IMR-90 (cell line): ENCODE measurements at regions not wholly inside any gene's neighbourhood (a gene's known extent, or its start where the extent isn't known, plus 50 kb on each side); places are given as distances from the start of the nearest gene placed in this dataset.

Source experiments
- ATAC-seq: fragments of 200-7000 bp; cut with Tn5 transposase; 2 replicates; pipeline ENCODE4 v1.9.1; 2020; ENCODE audit warnings: low read depth, mild to moderate bottlenecking, moderate library complexity
- BruUV-seq: library from RNA; stranded (reverse); fragments of 400-500 nt; replicated peaks from 2 replicates; lab custom pipeline; 2021; lab: Mats Ljungman, UMichigan
- CTCF ChIA-PET: fragments of 300-600 bp; formaldehyde crosslinking; extraction: SDS; loops from one replicate; lab custom pipeline; 2021; ENCODE audit warnings: antibody characterized with exemption; lab: Yijun Ruan, JAX
- POLR2A ChIA-PET: fragments of 300-600 bp; sonication (Branson Sonifier 250); formaldehyde crosslinking; loops from one replicate; lab custom pipeline; 2022; ENCODE audit warnings: antibody characterized with exemption; ENCODE audit not compliant: unreplicated experiment; lab: Charles Lee
- DNase-seq: peaks from one replicate; pipeline ENCODE4 v3.0.0; 2013
- H2AFZ ChIP-seq: replicated peaks from 2 replicates; pipeline ENCODE3; 2013; ENCODE audit warnings: low read length, mild to moderate bottlenecking; ENCODE audit not compliant: poor library complexity
- H2AK5ac ChIP-seq: 2 replicates; pipeline ENCODE4 v1.6.1; 2013; ENCODE audit warnings: low read depth, low read length, inconsistent platforms
- H2AK9ac ChIP-seq: replicated peaks from 2 replicates; pipeline ENCODE3; 2013; ENCODE audit warnings: mild to moderate bottlenecking, low read depth, low read length, moderate library complexity; ENCODE audit not compliant: poor library complexity
- H2BK120ac ChIP-seq: 2 replicates; pipeline ENCODE4 v1.6.1; 2013; ENCODE audit warnings: low read depth, low read length, inconsistent platforms
- H2BK15ac ChIP-seq: 3 replicates; pipeline ENCODE4 v1.6.1; 2013; ENCODE audit warnings: low read depth, low read length, inconsistent platforms
- H2BK20ac ChIP-seq: 2 replicates; pipeline ENCODE4 v1.6.1; 2013; ENCODE audit warnings: low read depth, mild to moderate bottlenecking, inconsistent platforms, low read length, moderate library complexity
- H2BK5ac ChIP-seq: 2 replicates; pipeline ENCODE4 v1.6.1; 2013; ENCODE audit warnings: mild to moderate bottlenecking, low read depth, low read length, inconsistent platforms; ENCODE audit not compliant: poor library complexity, severe bottlenecking
- H3K14ac ChIP-seq: replicated peaks from 2 replicates; pipeline ENCODE4 v1.6.1; 2013; ENCODE audit warnings: low read depth, low read length, inconsistent platforms
- H3K18ac ChIP-seq: 2 replicates; pipeline ENCODE4 v1.6.1; 2013; ENCODE audit warnings: low read depth, low read length, control low read depth
- H3K23ac ChIP-seq: 2 replicates; pipeline ENCODE4 v1.6.1; 2013; ENCODE audit warnings: low read depth, low read length, inconsistent platforms
- H3K27ac ChIP-seq: 2 replicates; pipeline ENCODE4 v1.5.1; 2013; ENCODE audit warnings: mild to moderate bottlenecking, control low read depth, low read length; ENCODE audit not compliant: insufficient read depth
- H3K27me3 ChIP-seq: 2 replicates; pipeline ENCODE4 v1.6.1; 2013; ENCODE audit warnings: low read length; ENCODE audit not compliant: control insufficient read depth, insufficient read depth
- H3K36me3 ChIP-seq: 2 replicates; pipeline ENCODE4 v1.6.1; 2013; ENCODE audit warnings: low read length, mixed read lengths; ENCODE audit not compliant: control insufficient read depth, insufficient read depth
- H3K4ac ChIP-seq: 2 replicates; pipeline ENCODE4 v1.6.1; 2013; ENCODE audit warnings: low read depth, low read length, inconsistent platforms
- H3K4me1 ChIP-seq: 2 replicates; pipeline ENCODE4 v1.6.1; 2013; ENCODE audit warnings: low read length, mixed read lengths; ENCODE audit not compliant: control insufficient read depth, insufficient read depth
- H3K4me2 ChIP-seq: 2 replicates; pipeline ENCODE4 v1.6.1; 2013; ENCODE audit warnings: low read depth, mild to moderate bottlenecking, control low read depth, low read length, moderate library complexity
- H3K4me3 ChIP-seq: 2 replicates; pipeline ENCODE4 v1.5.1; 2013; ENCODE audit warnings: low read depth, mild to moderate bottlenecking, control low read depth, low read length, moderate library complexity; ENCODE audit not compliant: insufficient read depth
- H3K56ac ChIP-seq: 2 replicates; pipeline ENCODE4 v1.6.1; 2013; ENCODE audit warnings: low read length, inconsistent platforms; ENCODE audit not compliant: insufficient read depth; ENCODE audit errors: extremely low read depth
- H3K79me1 ChIP-seq, 2 experiments: 2 replicates each; pipeline ENCODE4 v1.6.1; 2013; ENCODE audit warnings: low read length in 2 of 2, inconsistent platforms in 1 of 2, low read depth in 1 of 2
- H3K9ac ChIP-seq: 2 replicates; pipeline ENCODE4 v1.6.1; 2013; ENCODE audit warnings: low read depth, low read length, control low read depth
- H3K9me1 ChIP-seq: 2 replicates; pipeline ENCODE4 v1.6.1; 2013; ENCODE audit warnings: low read length, inconsistent platforms; ENCODE audit not compliant: insufficient read depth
- H3K9me3 ChIP-seq: 2 replicates; pipeline ENCODE4 v1.6.1; 2013; ENCODE audit warnings: low read length; ENCODE audit not compliant: control insufficient read depth, insufficient read depth
- H4K20me1 ChIP-seq: 2 replicates; pipeline ENCODE4 v1.6.1; 2013; ENCODE audit warnings: low read length, inconsistent platforms; ENCODE audit not compliant: insufficient read depth
- H4K5ac ChIP-seq: 2 replicates; pipeline ENCODE4 v1.6.1; 2013; ENCODE audit warnings: mild to moderate bottlenecking, low read depth, low read length, control low read depth
- H4K8ac ChIP-seq, 2 experiments: 2 replicates each; pipeline ENCODE4 v1.6.1; 2013; ENCODE audit warnings: low read depth in 2 of 2, low read length in 2 of 2, control low read depth in 1 of 2, inconsistent platforms in 1 of 2
- H4K91ac ChIP-seq: 2 replicates; pipeline ENCODE4 v1.6.1; 2013; ENCODE audit warnings: low read depth, low read length, inconsistent platforms; ENCODE audit not compliant: insufficient read depth
- FOS ChIP-seq: fragments of 150-350 bp; IDR thresholded peaks from 2 replicates; pipeline ENCODE4 v1.6.1; 2016; ENCODE audit warnings: low read depth, low read length
- WGBS, 2 experiments: methylation state at CpG; one replicate each; pipeline versions ENCODE4 v1.1.5 to v1.1.7; 2013; ENCODE audit warnings: missing lambda C conversion rate in 2 of 2; ENCODE audit not compliant: insufficient read length in 1 of 2; ENCODE audit errors: extremely low coverage in 2 of 2; 5-methylcytosine and 5-hydroxymethylcytosine counted together
- dilution Hi-C: fragments of 300-500 bp; cut with HindIII; formaldehyde crosslinking; loops from one replicate; pipeline ENCODE4 v1.14.3; 2018; ENCODE audit warnings: low sequenced_read_pairs; ENCODE audit not compliant: unreplicated experiment
- in situ Hi-C: fragments of 300-500 bp; cut with MboI; formaldehyde crosslinking; loops from 3 replicates; pipeline ENCODE4 v1.14.3; 2019; ENCODE audit warnings: low sequenced_read_pairs, inconsistent platforms, mixed read lengths
- intact Hi-C: fragments of 100-400 bp; cut with micrococcal nuclease; formaldehyde crosslinking; loops from 2 replicates; pipeline ENCODE4 v1.10.0; 2022

GRCh38 chr12:115464111-115464581, 780.2 kb upstream of the TBX3 start:
- CTCF ChIA-PET: no interaction called here
- no TSS peak for BruUV-seq
- dilution Hi-C loops: no loop called here

More at GRCh38 chr12:115464111-115464581, 780.2 kb upstream of the TBX3 start:
- TF ChIP-seq FOS: no peak
- no peak overlapping the region for H3K23ac ChIP-seq
- H3K9me3 ChIP-seq: no peaks in the 10 kb centered on the region
- H3K14ac ChIP-seq: no peak overlapping the region
- H3K9me1 ChIP-seq: no peaks in the 10 kb centered on the region
- H3K4ac ChIP-seq: no peak overlapping the region
- H3K56ac ChIP-seq: no peak overlapping the region
- H3K18ac ChIP-seq: no peak overlapping the region
- 0 out of 2 replicates have a peak, but pooled peaks cover 4% of the 10 kb centered on the region for H3K4me1 ChIP-seq
- no peak overlapping the region for H3K4me2 ChIP-seq
- H3K79me1 ChIP-seq: no peaks in the 10 kb centered on the region
- in situ Hi-C loops (no loop called here), intact Hi-C loops (no loop called here)
- no peaks in the 10 kb centered on the region for H3K27me3 ChIP-seq
- ATAC-seq: no peak
- H3K27ac ChIP-seq: no peak overlapping the region
- H2BK15ac ChIP-seq: no peak overlapping the region
- no peaks in the 10 kb centered on the region for H4K20me1 ChIP-seq
- no peak overlapping the region for H3K9ac ChIP-seq
- POLR2A ChIA-PET: no interaction called here
- H4K91ac ChIP-seq: no peak overlapping the region
- no peak overlapping the region for H3K4me3 ChIP-seq
- H2AK5ac ChIP-seq: no peak overlapping the region
- no peak overlapping the region for H2AK9ac ChIP-seq
- H4K5ac ChIP-seq: no peak overlapping the region
- H3K36me3 ChIP-seq: no peaks in the 10 kb centered on the region
- WGBS, 2 experiments: 96% methylated on average over 4 of the region's 9 CpGs; no CpG with 5 or more reads in 1 of the 2 experiments
- DNase-seq: no peak
- H2BK5ac ChIP-seq: no peak overlapping the region
- no peak overlapping the region for H2BK120ac ChIP-seq
- H2BK20ac ChIP-seq: no peak overlapping the region
- no peak overlapping the region for H4K8ac ChIP-seq
- H2AFZ ChIP-seq: no peak overlapping the region
